GDM1 (cell line): ENCODE measurements at regions not wholly inside any gene's neighbourhood (a gene's known extent, or its start where the extent isn't known, plus 50 kb on each side); places are given as distances from the start of the nearest gene placed in this dataset.
"Not testable (repeated sequence)": the region's sequence is repeated elsewhere in the genome, so short reads cannot be mapped to it uniquely, and the experiment has no call there.

ENCODE experiments used
- DNase-seq: peaks from one replicate; lab custom pipeline; 2025; lab: John Stamatoyannopoulos, UW

DNA sequence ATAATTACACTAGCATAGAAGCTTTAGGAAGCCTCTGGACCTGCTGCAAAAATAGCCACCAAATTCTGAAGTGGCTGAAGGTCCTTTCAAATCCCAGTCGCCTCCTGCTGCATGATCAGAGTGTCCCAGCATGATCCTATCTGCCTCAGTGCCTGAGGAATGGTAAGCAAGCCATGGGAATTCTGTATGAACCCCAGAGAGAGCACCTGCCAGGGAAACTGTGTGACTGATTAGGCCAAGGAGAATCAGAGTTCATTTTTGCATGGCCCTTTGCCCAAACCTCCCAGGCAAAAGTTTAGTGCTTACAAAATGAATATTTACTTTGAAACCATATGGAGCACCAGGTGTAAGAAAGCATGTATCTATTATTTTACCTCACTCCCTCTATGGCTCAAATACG is 221.4 kb downstream of the ARL4C start:
- DNase-seq = no peak

DNA sequence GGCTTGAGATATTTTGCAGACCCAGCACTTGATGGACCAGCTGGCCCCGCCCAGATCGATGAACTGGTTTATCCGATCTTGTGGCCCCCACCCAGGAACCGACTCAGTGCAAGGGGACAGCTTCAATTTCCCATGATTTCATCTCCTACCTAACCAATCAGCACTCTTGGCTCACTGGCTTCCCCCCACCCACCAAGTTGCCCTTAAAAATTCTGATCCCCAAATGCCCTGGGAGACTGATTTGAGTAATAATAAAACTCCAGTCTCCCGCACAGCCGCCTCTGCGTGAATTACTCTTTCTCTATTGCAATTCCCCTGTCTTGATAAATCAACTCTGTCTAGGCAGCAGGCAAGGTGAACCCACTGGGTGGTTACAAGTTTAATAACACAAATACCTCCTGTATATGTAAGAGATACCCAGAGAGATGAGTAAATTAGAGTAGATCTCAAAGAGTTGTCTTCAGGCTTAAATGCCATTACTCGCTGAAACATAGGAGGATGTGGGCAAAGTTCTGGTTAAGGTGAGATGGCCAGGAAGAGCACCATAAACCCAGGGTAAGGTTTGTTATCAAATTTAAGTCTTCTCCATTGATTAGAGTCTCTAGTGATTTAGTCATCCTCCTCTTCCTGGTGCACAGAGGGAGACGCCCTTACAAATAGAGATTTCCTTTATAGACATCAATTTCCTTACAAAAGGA is 222.8 kb downstream of the ARL4C start:
- DNase-seq = no peak

DNA sequence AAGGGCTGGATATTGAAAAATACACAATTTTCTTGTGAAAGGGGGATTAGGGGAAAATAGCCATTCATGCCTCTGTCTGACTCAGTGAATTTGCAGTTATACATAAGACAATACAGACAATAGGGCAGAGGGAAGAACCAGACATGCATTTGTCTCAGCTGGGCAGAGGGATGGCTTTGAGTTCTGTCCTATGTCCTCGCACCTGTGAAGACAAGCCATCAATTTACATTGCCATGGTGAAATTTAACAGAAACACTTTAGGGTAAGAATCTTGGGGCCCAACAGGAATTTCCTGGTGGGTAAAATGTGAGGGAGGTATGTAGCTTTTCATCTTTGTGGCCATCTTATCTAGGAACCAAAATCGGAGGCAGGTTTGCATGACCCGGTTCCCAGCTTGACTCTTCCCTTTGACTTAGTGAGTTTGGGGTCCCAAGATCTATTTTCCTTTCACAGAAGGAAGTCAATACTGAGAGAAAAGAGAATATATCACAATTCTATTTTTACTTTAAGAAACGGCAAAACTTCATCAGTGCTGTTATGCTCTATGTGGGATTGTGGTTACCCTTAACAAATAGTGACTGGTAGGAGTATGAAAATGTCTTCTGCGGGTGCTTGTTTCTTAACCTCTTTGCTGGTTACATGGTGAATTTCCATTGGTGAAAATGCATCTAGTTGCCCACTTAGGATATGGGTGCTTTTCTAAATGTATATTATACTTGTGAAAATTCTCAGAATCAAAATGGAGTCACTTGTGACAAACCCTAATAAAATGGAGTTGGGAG is 221.8 kb downstream of the SPP2 start:
- DNase-seq = no peak

DNA sequence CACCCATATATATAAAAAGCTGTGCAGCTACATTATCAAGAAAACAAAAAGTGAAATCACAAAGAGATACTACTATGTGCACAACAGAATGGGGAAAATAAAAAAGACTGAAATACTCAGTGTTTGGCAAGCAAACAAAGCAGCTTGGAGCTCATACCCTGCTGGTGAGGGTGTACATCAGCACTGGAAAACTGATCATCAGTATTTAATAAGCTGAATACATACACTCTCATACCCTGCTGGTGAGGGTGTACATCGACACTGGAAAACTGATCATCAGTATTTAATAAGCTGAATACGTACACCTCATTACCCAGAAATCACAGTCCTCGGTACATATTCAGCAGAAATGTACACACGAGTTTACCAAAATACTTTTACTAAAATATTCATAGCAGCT is 220.8 kb downstream of the SPP2 start:
- no peak for DNase-seq

DNA sequence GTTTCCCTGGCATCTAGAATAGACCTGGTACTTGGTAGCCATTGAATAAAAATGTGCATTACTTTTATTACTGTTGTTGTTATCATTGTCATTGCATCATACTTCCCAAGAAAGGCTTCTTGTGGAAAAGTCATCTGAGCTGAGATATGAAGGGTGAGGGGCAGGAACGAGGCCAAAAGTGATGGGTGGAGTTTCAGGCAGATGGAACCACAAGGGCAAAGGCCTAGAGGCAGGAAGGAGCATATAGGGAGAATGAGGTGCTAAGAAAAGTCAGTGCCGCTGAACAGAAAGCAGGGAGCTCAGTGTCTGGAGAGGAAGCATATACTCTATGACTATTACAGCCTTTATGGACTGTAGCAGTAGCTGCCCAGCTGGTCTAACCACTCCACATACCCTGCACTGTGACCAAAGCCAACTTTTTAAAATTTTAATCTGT is 219.3 kb downstream of the SPP2 start:
- DNase-seq = no peak

GRCh38 chr2:234267534-234267933 is 217.0 kb downstream of the SPP2 start:
- no peak for DNase-seq

DNA sequence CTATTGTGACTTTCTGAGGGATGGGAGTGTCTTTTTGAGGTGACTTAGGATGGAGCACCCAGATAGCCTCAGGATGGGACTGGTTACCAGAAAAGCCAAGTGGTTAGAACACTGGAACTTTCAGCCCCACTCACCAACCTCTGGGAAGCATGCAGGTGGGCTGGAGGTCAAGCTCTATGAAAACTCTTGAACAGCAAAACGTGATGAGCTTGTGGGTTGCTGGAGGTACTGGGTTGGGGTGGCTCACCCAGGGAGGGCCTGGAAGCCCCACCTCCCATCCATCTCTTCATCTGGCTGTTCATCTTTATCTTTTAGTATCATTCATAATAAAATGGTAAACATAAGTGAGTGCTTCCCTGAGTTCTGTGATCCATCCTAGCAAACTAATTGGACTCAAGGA is 216.4 kb downstream of the SPP2 start:
- DNase-seq = no peak

- no peak for DNase-seq
These were observed 214.7 kb downstream of the SPP2 start for GRCh38 chr2:234265206-234265605.

GRCh38 chr2:234261736-234262135 is 211.2 kb downstream of the SPP2 start:
- DNase-seq = no peak

- no peak for DNase-seq
These were observed 208.9 kb downstream of the SPP2 start for GRCh38 chr2:234259440-234259839.

DNA sequence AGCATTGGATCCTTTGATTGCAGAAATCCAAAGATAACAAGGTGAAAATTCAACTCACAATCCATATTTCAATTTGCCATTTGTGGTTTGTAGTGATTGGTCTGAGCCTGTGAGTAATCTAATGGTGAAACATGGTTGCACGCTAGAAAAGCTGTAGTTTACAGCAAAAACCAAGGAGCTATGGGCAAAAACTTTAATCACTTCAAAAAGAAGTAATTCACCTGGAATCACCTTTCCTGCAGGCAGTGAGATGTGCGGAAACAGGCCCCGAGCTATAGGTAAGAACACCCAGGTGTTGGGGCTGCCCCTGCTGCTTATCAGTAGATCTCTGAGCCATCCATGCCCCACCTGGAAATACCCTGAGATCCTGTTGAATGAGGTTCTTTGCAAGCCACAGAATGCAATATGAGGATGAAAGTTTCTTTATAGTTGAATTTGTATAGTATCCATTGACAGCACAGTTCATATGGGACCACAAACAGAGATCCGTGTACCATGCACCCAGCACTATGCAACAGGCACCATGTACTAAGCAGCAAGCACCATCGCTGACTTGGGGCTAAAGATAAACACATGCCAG is 208.2 kb downstream of the SPP2 start:
- no peak for DNase-seq

GRCh38 chr2:234257859-234258561 is 207.5 kb downstream of the SPP2 start:
- no peak for DNase-seq

- no peak for DNase-seq
These were observed 206.0 kb downstream of the SPP2 start for GRCh38 chr2:234256516-234256915.

- no peak for DNase-seq
These were observed 204.4 kb downstream of the SPP2 start for GRCh38 chr2:234254783-234255521.

DNA sequence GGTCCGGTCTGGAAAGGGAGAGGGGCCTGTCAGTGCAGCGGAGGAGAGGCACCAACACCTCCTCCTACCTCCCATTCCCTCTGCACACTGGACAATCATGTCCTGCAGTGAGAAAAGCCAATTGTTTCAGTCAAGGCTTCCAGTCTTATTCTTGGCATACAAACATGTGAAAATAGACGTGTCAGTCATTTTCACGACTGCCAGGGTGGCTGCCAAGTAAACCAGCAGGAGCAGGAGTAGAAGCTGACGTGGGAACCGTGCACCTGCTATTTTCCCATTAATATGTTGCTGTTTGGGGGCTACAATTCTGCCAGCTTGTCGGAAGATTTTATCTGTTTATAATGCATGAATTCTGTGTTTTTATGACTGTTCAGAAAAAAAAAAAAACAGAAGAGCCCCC is 202.3 kb downstream of the SPP2 start:
- no peak for DNase-seq

DNA sequence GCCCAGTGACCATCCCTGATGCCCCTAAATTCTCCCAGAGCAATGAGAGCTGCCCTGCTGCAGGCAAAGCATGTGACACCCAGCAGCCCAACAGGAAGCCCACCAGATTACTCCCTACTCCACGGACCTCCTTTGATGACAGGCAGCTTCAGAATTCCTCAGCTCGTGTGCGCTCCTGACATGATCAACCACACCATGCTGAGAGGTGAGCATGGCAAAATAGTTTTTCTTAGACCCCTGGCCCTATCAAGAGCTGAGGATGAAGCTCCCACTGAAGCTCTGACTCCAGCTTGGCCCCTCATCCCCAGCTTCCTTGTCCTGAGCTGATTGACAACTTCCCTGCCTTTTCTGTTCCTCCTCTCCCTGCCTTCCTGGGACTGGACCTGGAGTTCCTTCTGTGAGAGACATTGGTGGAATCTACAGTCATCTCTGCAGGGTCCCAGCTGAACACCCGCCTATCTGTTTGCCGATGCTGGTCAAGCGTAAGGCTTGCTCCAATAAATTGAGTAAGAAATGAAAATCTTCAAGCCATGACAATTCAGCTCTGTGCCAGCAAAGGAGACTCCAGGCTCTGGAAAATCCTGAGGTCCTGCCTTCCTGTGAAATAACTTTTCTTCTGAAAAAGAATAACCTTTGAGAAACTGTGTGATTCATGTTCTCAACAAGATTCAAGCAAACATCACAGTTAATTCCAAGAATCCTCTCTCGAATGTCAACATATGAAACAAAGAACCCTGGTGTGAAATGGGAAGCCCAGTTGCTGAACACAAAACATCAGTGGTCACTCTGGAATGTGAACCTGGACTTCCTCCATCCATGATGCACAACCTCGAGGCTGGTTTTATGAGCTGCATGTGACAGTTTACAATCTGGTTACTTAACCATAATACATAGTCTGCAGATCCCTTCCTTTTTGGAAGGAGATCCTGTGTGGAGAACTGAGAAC is 201.1 kb downstream of the SPP2 start:
- no peak for DNase-seq

GRCh38 chr2:234250926-234251325 is 200.4 kb downstream of the SPP2 start:
- no peak for DNase-seq

- DNase-seq = no peak
These were observed 199.4 kb downstream of the SPP2 start for GRCh38 chr2:234249873-234250272.

DNA sequence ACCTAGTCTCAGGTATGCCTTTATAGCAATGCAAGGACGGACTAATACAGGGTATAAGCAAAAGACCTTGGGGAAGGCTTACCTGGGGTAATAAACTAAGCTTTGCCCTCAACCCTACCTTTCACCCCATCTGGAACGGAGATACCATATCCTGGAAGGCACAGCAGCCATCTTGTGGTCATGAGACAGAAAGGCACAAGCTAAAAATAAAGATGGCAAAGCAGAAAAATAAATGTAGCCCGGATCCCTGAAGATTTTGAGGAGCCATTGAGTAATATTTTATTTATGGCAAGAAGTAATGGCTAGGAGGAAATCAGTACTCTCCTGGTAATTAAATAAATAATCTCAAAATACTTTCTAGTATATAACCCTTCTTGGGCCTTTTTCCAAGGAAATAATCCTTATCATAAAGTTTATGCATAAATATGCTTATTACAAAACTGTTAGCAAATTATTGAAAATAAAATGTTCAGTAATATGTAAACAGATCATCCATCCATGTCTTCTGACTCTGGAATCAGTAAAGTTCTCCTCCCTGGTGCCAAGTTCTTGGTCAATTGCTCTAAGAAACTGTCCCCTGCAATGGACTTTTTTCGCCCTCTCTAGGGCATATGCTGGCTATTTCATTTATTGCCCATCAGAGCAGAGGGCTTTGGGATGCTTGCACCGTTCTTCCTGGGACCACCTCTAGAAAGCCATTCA is 198.7 kb downstream of the SPP2 start:
- DNase-seq = no peak

- not testable (repeated sequence) for DNase-seq
These were observed 197.8 kb downstream of the SPP2 start for GRCh38 chr2:234248213-234248710.
